ENCODE measurements at regions not wholly inside any gene's neighbourhood (a gene's known extent, or its start where the extent isn't known, plus 50 kb on each side); places are given as distances from the start of the nearest gene placed in this dataset.

- in situ Hi-C loops (cut with MboI): no loop called here
- no peak overlapping the region for H3K4me2 ChIP-seq (ENCODE audit: control insufficient read depth, insufficient read depth)
- no peak overlapping the region for H3K27ac ChIP-seq (ENCODE audit: control insufficient read depth, insufficient read depth)
- SMC1A ChIA-PET (ENCODE audit: uncharacterized antibody, unreplicated experiment): interaction anchor here (0.8 to 2.2 kb wide), 2 partner anchors 11 to 87 kb away, joined by 3 to 6 read pairs; no protein-coding TSS in a partner anchor
- no peaks in the 10 kb centered on the region for H3K79me2 ChIP-seq (ENCODE audit: control insufficient read depth, insufficient read depth, low read length)
- H3K27me3 ChIP-seq (replicated peaks in 1 of 2; ENCODE audit: control insufficient read depth in 2 of 2, insufficient read depth in 2 of 2, low read length in 1 of 2): no peaks in the 10 kb centered on the region
- FAIRE-seq: no peak
- H2AFZ ChIP-seq (ENCODE audit: control insufficient read depth, low read depth, low read length): no peak overlapping the region
- H3K36me3 ChIP-seq (ENCODE audit: control insufficient read depth in 2 of 2, insufficient read depth in 2 of 2, low read length in 1 of 2): no peaks in the 10 kb centered on the region
- H3K4me3 ChIP-seq: no peak overlapping the region
- no peaks in the 10 kb centered on the region for H3K4me1 ChIP-seq (ENCODE audit: control insufficient read depth, insufficient read depth, low read length)
- H3K9me3 ChIP-seq (replicated peaks; ENCODE audit: control insufficient read depth, insufficient read depth, low read length): no peaks in the 10 kb centered on the region
- no peak for DNase-seq (ENCODE audit: low read depth, low spot score)
- 65% methylated on average over 10 of the region's 10 CpGs for WGBS (ENCODE audit: insufficient coverage, insufficient replicate concordance, low lambda C conversion rate, missing lambda C conversion rate)
- H4K20me1 ChIP-seq (ENCODE audit: control insufficient read depth, insufficient read depth): no peaks in the 10 kb centered on the region
- CTCF ChIA-PET: interaction anchor here (1.1 to 1.5 kb wide), 2 partner anchors 10 to 188 kb away, joined by 3 to 4 read pairs; no protein-coding TSS in a partner anchor
- H3K9ac ChIP-seq (ENCODE audit: control insufficient read depth, insufficient read depth, low read length): no peak overlapping the region
- TF ChIP-seq BMI1 (IDR thresholded peaks at IDR 0.05; ENCODE audit: borderline replicate concordance): no peak
- TF ChIP-seq IKZF1 (conservative IDR thresholded peaks at IDR 0.05): no peak
- TF ChIP-seq NFYA (IDR thresholded peaks at IDR 0.05; ENCODE audit: borderline replicate concordance, low read depth, low read length): no peak
- TF ChIP-seq TBL1XR1 (IDR thresholded peaks at IDR 0.05; ENCODE audit: low read depth, low read length): no peak
- TF ChIP-seq CHD1 (IDR thresholded peaks at IDR 0.05; ENCODE audit: low read depth, low read length): no peak
- TF ChIP-seq ZBTB33 (IDR thresholded peaks at IDR 0.05): no peak
- TF ChIP-seq IRF4 (IDR thresholded peaks at IDR 0.05; ENCODE audit: low read depth, low read length): no peak
- no peak for TF ChIP-seq MEF2A (IDR thresholded peaks at IDR 0.05; ENCODE audit: insufficient read depth, low read depth, low read length)
- TF ChIP-seq SREBF1 (IDR thresholded peaks at IDR 0.05; ENCODE audit: low read length): no peak
- no peak for TF ChIP-seq ETV6 (conservative IDR thresholded peaks at IDR 0.05 in 1 of 2, IDR thresholded peaks at IDR 0.05 in 1 of 2; ENCODE audit: borderline replicate concordance in 1 of 2, low read depth in 1 of 2)
- POLR2A ChIA-PET: no interaction called here
- RAD21 ChIA-PET (ENCODE audit: unreplicated experiment): no interaction called here
- BruUV-seq (replicated peaks): no TSS peak
- no peak for ATAC-seq
- intact Hi-C loops (cut with micrococcal nuclease; ENCODE audit: unreplicated experiment): no loop called here
Measured at GRCh38 chr5:116862632-116863455, 288.2 kb upstream of the SEMA6A start.

Data from GM12878 (cell line).